ENCODE measurements at regions not wholly inside any gene's neighbourhood (a gene's known extent, or its start where the extent isn't known, plus 50 kb on each side); places are given as distances from the start of the nearest gene placed in this dataset.
"Not testable (repeated sequence)": the region's sequence is repeated elsewhere in the genome, so short reads cannot be mapped to it uniquely, and the experiment has no call there.

DNA sequence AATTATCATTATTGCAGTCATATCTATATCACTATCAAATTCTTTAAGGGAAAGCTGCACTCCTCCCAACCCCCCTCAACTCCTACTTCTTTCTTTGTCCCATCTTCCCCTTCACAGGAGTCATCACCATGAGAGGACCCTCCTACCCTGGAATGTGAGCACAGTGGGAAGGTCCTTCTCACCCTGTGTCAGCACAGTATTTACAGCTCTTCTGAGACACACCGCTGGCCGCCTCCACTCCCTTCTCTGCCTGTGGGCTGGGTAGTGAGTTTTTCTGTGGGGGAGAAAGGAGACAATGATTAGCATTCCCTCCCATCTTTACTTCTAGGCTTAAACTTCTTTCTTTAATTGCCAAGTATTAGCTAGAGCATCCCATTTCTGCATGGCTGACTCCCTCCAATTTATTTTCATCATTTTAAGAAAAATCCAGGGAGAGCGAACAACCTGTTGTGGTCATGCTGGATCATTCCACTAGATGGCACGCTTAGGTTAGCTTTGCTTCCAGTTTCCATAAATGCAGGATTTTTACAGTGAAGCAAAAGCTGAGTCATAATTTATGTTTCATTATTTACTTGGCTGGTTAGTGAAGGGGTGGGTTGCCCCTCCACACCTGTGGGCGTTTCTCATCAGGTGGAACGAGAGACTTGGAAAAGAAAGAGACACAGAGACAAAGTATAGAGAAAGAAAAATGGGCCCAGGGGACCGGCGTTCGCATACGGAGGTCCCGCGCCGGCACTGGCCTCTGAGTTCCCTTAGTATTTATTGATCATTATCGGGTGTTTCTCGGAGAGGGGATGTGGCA is 188.5 kb downstream of the ALX1 start:
- 12% methylated on average over 15 of the region's 15 CpGs for WGBS
- peak overlapping the region; percentile 23 to 35 for H3K4me3 ChIP-seq
- no peaks in the 10 kb centered on the region for H3K9me3 ChIP-seq
- H3K27ac ChIP-seq = peak overlapping the region in 1 of 2 donors; percentile 41
- TF ChIP-seq POLR2A (IDR thresholded peaks at IDR 0.05) (no peak), POLR2AphosphoS5 (IDR thresholded peaks at IDR 0.05) (peak; percentile 37)
- TF ChIP-seq, protein P1, sequence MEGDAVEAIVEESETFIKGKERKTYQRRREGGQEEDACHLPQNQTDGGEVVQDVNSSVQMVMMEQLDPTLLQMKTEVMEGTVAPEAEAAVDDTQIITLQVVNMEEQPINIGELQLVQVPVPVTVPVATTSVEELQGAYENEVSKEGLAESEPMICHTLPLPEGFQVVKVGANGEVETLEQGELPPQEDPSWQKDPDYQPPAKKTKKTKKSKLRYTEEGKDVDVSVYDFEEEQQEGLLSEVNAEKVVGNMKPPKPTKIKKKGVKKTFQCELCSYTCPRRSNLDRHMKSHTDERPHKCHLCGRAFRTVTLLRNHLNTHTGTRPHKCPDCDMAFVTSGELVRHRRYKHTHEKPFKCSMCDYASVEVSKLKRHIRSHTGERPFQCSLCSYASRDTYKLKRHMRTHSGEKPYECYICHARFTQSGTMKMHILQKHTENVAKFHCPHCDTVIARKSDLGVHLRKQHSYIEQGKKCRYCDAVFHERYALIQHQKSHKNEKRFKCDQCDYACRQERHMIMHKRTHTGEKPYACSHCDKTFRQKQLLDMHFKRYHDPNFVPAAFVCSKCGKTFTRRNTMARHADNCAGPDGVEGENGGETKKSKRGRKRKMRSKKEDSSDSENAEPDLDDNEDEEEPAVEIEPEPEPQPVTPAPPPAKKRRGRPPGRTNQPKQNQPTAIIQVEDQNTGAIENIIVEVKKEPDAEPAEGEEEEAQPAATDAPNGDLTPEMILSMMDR (IDR thresholded peaks at IDR 0.05) = peak; percentile 32 to 78 (median 58)
- peak; percentile 9 for DNase-seq (ENCODE audit: low spot score)
- H3K36me3 ChIP-seq = no peaks in the 10 kb centered on the region
- intact Hi-C loops (cut with DNase I) = no loop called here
- no peaks in the 10 kb centered on the region for H3K4me1 ChIP-seq (replicated peaks)
- no peaks in the 10 kb centered on the region for H3K27me3 ChIP-seq (replicated peaks; ENCODE audit: insufficient read depth)

- H3K27ac ChIP-seq = peak overlapping the region in 1 of 2 donors; percentile 41
- not testable (repeated sequence) for DNase-seq (ENCODE audit: low spot score); H3K36me3 ChIP-seq; H3K4me1 ChIP-seq (replicated peaks); H3K27me3 ChIP-seq (replicated peaks; ENCODE audit: insufficient read depth); H3K9me3 ChIP-seq
- intact Hi-C loops (cut with DNase I) = loop anchor here (5.0 kb wide), 1 partner anchor 403 kb away; the partner anchor contains the start of gene NTS
- WGBS = 46% methylated on average over 5 of the region's 5 CpGs
- peak overlapping the region; percentile 23 to 35 for H3K4me3 ChIP-seq
Observed at GRCh38 chr12:85469158-85470086, 189.4 kb downstream of the ALX1 start.

DNA sequence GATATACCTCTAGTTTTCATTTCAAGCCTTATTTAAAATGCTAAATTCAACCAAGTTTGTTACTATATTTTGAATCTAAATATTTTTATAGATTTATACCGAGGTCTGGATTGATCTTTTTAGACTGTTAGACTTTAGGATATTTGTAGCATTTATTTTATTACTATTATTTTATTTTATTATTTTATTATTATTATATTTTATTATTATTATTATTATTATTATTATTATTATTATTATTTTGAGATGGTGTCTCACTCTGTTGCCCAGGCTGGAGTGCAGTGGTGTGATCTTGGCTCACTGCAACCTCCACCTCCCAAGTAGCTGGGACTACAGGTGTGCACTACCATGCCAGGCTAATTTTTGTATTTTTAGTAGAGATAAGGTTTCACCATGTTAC is 195.3 kb downstream of the ALX1 start:
- H3K27me3 ChIP-seq (replicated peaks; ENCODE audit: insufficient read depth); intact Hi-C loops (cut with DNase I); H3K27ac ChIP-seq; H3K4me1 ChIP-seq (replicated peaks); H3K9me3 ChIP-seq; H3K36me3 ChIP-seq; DNase-seq (ENCODE audit: low spot score); H3K4me3 ChIP-seq: not testable (repeated sequence)
- 100% methylated on average over 1 of the region's 1 CpG for WGBS

DNA sequence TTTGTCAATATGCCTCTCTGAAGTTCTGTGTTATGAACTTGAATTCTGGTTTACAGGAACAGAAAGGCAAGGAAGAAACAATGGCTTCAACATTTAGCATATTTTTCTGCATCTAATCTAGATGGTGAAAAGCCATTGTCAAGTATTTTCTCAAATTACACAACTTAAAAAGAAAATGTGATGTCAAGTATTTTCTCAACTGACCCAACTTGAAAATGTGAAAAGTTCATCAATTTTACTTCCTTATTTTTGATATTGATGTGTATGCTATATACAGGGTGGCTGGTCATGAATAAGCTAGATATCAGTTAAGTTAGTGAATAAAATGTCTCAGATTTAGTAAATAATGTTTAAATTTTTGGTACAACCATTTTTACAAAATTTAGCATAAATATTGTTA is 196.7 kb downstream of the ALX1 start:
- intact Hi-C loops (cut with DNase I) = no loop called here
- DNase-seq (ENCODE audit: low spot score) = no peak
- Histone ChIP-seq H3K4me1 (replicated peaks) (no peaks in the 10 kb centered on the region), H3K27me3 (replicated peaks; ENCODE audit: insufficient read depth) (no peaks in the 10 kb centered on the region), H3K27ac (no peak overlapping the region), H3K4me3 (no peak overlapping the region), H3K9me3 (no peaks in the 10 kb centered on the region), H3K36me3 (no peaks in the 10 kb centered on the region)
- TF ChIP-seq POLR2A (IDR thresholded peaks at IDR 0.05) (no peak), POLR2AphosphoS5 (IDR thresholded peaks at IDR 0.05) (no peak)
- TF ChIP-seq, protein P1 (IDR thresholded peaks at IDR 0.05) = no peak

GRCh38 chr12:85484387-85484786 is 204.4 kb downstream of the ALX1 start:
- intact Hi-C loops (cut with DNase I) = no loop called here
- Histone ChIP-seq H3K9me3 (no peaks in the 10 kb centered on the region), H3K27me3 (replicated peaks; ENCODE audit: insufficient read depth) (no peaks in the 10 kb centered on the region), H3K36me3 (no peaks in the 10 kb centered on the region), H3K4me3 (no peak overlapping the region), H3K27ac (no peak overlapping the region), H3K4me1 (replicated peaks) (no peaks in the 10 kb centered on the region)
- no peak for DNase-seq (ENCODE audit: low spot score)
- WGBS = 79% methylated on average over 1 of the region's 1 CpG
- TF ChIP-seq POLR2A (IDR thresholded peaks at IDR 0.05) (no peak), POLR2AphosphoS5 (IDR thresholded peaks at IDR 0.05) (no peak)
- TF ChIP-seq, protein P1 (IDR thresholded peaks at IDR 0.05) = no peak
